ENCODE measurements at regions not wholly inside any gene's neighbourhood (a gene's known extent, or its start where the extent isn't known, plus 50 kb on each side); places are given as distances from the start of the nearest gene placed in this dataset.
"Not testable (repeated sequence)": the region's sequence is repeated elsewhere in the genome, so short reads cannot be mapped to it uniquely, and the experiment has no call there.

DNA sequence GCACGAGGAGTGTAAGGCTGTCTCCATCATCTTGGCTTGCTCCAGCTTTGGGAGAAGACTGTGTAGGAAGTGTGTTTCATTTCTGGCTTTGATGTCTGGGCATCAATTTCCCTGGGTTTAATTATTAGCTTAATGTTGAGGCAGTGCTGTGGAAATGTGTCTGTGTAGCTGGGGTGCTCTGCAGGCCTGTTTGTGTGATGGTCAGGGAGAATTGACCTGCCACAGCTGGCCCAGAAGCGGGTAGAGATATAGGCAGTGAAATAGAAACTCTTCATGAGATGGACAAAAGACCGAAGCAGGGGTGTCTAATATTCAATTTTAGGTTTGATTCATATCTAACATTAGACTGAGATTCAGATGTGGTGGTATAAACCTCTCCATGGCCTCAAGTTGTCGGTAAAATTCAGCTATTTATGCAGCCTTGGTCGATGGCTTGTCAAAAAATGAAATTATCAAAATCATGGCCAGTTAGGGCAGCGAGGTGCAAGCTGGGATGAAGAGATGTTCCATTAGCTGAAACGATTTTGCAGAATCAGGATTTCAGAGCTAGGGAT is 95.3 kb upstream of the SNX9 start:
- no peak for DNase-seq (ENCODE audit: low read depth)
- TF ChIP-seq, protein P1, sequence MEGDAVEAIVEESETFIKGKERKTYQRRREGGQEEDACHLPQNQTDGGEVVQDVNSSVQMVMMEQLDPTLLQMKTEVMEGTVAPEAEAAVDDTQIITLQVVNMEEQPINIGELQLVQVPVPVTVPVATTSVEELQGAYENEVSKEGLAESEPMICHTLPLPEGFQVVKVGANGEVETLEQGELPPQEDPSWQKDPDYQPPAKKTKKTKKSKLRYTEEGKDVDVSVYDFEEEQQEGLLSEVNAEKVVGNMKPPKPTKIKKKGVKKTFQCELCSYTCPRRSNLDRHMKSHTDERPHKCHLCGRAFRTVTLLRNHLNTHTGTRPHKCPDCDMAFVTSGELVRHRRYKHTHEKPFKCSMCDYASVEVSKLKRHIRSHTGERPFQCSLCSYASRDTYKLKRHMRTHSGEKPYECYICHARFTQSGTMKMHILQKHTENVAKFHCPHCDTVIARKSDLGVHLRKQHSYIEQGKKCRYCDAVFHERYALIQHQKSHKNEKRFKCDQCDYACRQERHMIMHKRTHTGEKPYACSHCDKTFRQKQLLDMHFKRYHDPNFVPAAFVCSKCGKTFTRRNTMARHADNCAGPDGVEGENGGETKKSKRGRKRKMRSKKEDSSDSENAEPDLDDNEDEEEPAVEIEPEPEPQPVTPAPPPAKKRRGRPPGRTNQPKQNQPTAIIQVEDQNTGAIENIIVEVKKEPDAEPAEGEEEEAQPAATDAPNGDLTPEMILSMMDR (conservative IDR thresholded peaks at IDR 0.05; ENCODE audit: control insufficient read depth, insufficient read depth, low read depth, low read length): no peak
- no peak overlapping the region for H3K4me3 ChIP-seq (ENCODE audit: control insufficient read depth, low read depth, low read length)

DNA sequence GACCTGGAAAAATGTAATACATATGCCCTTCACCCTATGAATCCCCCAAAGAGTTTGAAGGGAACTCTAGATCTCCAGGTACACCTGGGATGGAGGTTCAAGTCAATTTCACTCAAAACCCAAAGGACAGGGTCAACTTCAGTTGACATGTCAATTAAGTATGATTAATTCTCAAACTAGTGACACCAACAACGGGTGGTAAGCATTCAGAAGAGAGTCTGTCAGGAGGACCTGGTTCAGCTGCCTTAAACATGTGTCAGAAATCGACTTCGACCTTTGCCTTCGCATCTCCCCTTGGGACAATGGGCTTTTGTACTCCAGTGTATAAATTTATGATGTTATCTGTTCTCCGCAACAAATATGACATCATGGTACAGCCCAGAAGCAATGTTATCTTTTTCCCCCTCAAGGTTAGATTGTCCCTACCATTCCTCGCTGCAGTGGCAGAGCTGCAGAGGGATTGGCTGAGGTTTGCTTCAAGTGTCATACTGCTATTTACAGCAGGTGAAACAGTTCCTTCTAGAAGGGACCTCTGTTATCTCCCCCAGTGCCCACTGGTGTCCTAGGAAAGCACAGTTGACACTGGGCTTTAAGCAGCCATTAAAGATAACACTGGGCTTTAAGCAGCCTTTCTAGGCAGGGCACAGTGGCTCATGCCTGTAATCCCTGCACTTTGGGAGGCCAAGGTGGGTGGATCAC is 94.7 kb upstream of the SNX9 start:
- DNase-seq (ENCODE audit: low read depth): no peak
- TF ChIP-seq, protein P1 (conservative IDR thresholded peaks at IDR 0.05; ENCODE audit: control insufficient read depth, insufficient read depth, low read depth, low read length): no peak
- no peak overlapping the region for H3K4me3 ChIP-seq (ENCODE audit: control insufficient read depth, low read depth, low read length)

DNA sequence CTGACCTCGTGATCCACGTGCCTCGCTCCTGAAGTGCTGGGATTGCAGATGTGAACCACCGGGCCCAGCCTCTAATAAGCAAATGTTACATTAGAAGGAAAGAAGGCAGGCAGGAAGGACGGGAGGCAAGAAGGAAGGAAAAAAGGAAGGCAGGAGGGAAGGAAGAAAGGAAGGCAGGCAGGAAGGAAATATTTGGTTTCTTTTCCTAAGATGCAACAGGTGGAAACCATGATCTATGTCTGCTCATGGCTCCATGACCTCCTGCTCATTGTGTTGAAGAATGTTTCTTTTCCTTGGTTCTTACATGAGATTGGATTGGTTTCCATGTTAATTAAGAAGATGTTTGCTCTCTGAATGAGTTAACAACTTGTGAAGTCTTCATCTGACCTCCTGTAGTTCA is 91.8 kb upstream of the SNX9 start:
- no peak for DNase-seq (ENCODE audit: low read depth)
- TF ChIP-seq, protein P1 (conservative IDR thresholded peaks at IDR 0.05; ENCODE audit: control insufficient read depth, insufficient read depth, low read depth, low read length): no peak

DNA sequence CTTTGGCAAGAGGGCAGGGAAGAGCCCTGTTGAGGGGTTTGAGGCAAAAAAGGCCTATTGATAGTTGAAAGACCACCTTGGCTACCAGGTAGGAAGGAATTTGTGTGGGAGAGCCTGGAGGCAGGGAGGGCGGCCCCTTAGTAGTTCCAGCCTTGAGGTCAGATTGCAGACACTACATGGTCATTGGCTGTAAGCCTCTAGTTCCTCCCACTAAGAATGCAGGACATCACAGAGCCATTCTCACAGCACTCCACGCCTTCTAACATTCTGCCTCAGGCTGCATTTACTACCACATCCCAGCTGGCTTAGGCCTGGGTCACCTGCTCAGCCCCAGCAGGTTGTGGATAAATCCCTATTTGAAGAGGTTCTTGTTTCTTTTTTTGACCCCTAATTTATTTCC is 91.0 kb upstream of the SNX9 start:
- no peak overlapping the region for H3K4me3 ChIP-seq (ENCODE audit: control insufficient read depth, low read depth, low read length)
- TF ChIP-seq, protein P1 (conservative IDR thresholded peaks at IDR 0.05; ENCODE audit: control insufficient read depth, insufficient read depth, low read depth, low read length): no peak
- DNase-seq (ENCODE audit: low read depth): no peak

More for the DNA sequence above, 91.8 kb upstream of the SNX9 start:
- H3K4me3 ChIP-seq (ENCODE audit: control insufficient read depth, low read depth, low read length): no peak overlapping the region

DNA sequence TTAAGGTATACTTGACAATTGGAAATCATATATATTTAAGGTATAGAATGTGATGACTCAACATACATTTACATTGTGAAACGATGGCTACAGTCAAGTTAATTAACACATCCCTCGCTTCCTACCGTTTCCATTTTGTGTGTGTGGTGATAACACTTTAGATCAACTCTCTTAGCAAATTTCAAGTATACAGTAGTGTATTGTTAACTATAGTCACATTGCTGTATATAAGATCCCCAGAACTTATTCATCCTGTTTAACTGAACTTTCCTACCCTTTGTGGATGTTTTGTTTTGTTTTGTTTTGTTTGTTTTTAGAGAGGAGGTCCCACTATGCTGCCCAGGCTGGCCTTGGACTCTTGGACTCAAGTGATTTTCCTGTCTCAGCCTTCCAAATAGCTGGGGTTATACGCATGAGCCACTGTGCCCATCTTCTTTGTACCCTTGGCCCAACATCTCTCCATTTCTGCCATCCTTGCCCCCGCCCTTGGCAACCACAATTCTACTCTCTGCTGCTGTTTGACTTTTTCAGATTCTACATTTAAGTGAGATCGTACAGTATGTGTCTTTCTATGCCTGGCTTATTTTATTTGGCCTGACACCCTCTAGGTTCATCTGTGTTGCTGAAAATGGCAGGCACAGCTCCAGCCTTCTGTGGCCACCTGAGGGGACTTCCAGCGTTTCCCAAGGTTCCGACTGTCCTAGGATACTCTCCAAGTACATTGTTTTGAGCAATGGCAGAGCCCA is 90.5 kb upstream of the SNX9 start:
- TF ChIP-seq, protein P1 (conservative IDR thresholded peaks at IDR 0.05; ENCODE audit: control insufficient read depth, insufficient read depth, low read depth, low read length): no peak
- H3K4me3 ChIP-seq (ENCODE audit: control insufficient read depth, low read depth, low read length): no peak overlapping the region

DNA sequence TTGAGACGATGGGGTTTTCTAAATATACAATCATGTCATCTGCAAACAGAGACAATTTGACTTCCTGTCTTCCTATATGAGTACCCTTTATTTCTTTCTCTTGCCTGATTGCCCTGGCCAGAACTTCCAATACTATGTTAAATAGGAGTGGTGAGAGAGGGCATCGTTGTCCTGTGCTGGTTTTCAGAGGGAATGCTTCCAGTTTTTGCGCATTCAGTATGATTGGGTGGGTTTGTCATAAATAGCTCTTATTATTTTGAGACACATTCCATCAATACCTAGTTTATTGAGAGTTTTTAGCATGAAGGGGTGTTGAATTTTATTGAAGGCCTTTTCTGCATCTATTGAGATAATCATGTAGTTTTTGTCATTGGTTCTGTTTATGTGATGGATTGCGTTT is 86.5 kb upstream of the SNX9 start:
- DNase-seq (ENCODE audit: low read depth); H3K4me3 ChIP-seq (ENCODE audit: control insufficient read depth, low read depth, low read length): not testable (repeated sequence)

More for the DNA sequence above, 90.5 kb upstream of the SNX9 start:
- no peak for DNase-seq (ENCODE audit: low read depth)

DNA sequence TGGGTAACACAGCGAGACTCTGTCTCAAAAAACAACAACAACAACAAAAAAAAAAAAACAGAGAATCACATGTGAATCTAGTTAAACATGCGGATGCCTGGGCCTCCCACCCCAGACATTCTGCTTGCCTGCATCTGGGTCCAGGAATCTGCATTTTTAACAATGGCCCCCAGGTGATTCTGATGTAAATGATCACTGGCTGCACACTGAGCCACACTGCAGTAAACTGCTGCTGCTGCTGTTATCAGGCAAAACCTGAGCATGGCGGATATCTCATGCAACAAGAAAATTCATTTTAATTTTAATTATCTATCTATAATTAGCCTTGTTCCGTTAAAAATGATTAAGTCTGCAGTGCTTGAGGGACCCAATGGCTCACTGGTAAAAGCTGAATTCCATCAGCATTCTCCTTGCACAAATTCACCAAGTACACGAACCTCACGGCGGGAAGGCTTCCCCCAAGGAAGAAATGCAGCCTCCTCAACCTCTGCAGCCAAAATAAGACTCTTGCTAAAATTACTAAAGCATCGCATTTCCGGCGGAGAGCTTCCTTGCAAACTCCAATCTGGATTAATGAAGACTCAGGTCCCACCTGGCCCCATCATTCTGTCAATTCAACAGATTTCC is 81.6 kb upstream of the SNX9 start:
- DNase-seq (ENCODE audit: low read depth): no peak
- TF ChIP-seq, protein P1 (conservative IDR thresholded peaks at IDR 0.05; ENCODE audit: control insufficient read depth, insufficient read depth, low read depth, low read length): no peak
- H3K4me3 ChIP-seq (ENCODE audit: control insufficient read depth, low read depth, low read length): no peak overlapping the region

Data from fibroblast of mammary gland (primary cell).